MM.1S (cell line): ENCODE measurements at regions not wholly inside any gene's neighbourhood (a gene's known extent, or its start where the extent isn't known, plus 50 kb on each side); places are given as distances from the start of the nearest gene placed in this dataset.

Experiments used
- EZH2 ChIP-seq: fragments of 300-600 bp; sonication (generic); optimal IDR thresholded peaks from 2 replicates; pipeline ENCODE3; 2017; ENCODE audit warnings: low read depth, mild to moderate bottlenecking, antibody characterized with exemption, low read length, mixed read lengths
- EZH2phosphoT487 ChIP-seq: fragments of 300-600 bp; sonication (generic); IDR thresholded peaks from 2 replicates; pipeline ENCODE4 v1.6.1; 2018; ENCODE audit warnings: antibody characterized with exemption, low read length
- TF ChIP-seq, protein P1 (sequence below): fragments of 300-600 bp; sonication (generic); IDR thresholded peaks from 2 replicates; pipeline ENCODE4 v1.5.1; 2016; ENCODE audit warnings: antibody characterized with exemption, low read length, mixed read lengths

DNA sequence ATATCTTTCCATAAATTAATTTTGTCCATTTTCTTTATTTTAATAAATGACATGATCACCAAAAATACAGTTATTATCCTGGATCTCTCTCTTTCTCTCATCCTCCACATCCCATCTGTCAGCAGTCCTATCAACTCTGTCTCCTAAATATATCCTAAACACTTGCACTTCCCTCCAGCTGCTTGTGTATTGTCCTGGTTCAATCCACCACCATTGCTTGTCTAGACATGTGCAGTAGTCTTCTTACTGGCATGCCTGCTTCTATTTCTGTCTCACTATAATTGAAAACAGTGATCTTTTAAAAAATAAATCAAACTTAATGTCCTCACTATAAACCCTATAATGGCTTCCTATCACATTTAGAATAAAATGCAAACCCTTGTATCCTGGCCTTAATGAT lies 2168.6 kb upstream of the PIK3C3 start:
- TF ChIP-seq, protein P1, sequence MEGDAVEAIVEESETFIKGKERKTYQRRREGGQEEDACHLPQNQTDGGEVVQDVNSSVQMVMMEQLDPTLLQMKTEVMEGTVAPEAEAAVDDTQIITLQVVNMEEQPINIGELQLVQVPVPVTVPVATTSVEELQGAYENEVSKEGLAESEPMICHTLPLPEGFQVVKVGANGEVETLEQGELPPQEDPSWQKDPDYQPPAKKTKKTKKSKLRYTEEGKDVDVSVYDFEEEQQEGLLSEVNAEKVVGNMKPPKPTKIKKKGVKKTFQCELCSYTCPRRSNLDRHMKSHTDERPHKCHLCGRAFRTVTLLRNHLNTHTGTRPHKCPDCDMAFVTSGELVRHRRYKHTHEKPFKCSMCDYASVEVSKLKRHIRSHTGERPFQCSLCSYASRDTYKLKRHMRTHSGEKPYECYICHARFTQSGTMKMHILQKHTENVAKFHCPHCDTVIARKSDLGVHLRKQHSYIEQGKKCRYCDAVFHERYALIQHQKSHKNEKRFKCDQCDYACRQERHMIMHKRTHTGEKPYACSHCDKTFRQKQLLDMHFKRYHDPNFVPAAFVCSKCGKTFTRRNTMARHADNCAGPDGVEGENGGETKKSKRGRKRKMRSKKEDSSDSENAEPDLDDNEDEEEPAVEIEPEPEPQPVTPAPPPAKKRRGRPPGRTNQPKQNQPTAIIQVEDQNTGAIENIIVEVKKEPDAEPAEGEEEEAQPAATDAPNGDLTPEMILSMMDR = no peak
- TF ChIP-seq EZH2 (no peak), EZH2phosphoT487 (no peak)
